Body of pancreas (tissue), 4 donors: ENCODE measurements at regions not wholly inside any gene's neighbourhood (a gene's known extent, or its start where the extent isn't known, plus 50 kb on each side); places are given as distances from the start of the nearest gene placed in this dataset.

Experiments used
- ATAC-seq: fragments of 150-250 bp; one replicate; pipeline ENCODE4 v1.9.1; 2016
- DNase-seq, 4 donors: peaks; one replicate each; pipeline ENCODE4 v3.0.0-alpha.2; 2019
- H3K27ac ChIP-seq, 4 donors: fragments of 200-600 bp; sonication (generic); 1 replicate in 3 of 4; 2 replicates in 1 of 4; pipeline versions ENCODE4 v1.5.1 to v1.6.1; 2016 to 2019; ENCODE audit warnings: mild to moderate bottlenecking in 1 of 4, mixed read lengths in 1 of 4, moderate library complexity in 1 of 4
- H3K27me3 ChIP-seq, 2 donors: fragments of 200-600 bp; sonication (generic); one replicate each; pipeline ENCODE4 v1.6.0; 2016; ENCODE audit warnings: mild to moderate bottlenecking in 1 of 2
- H3K36me3 ChIP-seq, 2 donors: fragments of 200-600 bp; sonication (generic); replicated peaks in 1 of 2; 2 replicates each; pipeline ENCODE4 v1.5.1; 2016; ENCODE audit warnings: low read depth in 2 of 2; ENCODE audit not compliant: insufficient read depth in 1 of 2
- H3K4me1 ChIP-seq: fragments of 200-600 bp; sonication (generic); one replicate; pipeline ENCODE4 v1.6.0; 2016
- H3K4me3 ChIP-seq, 2 donors: fragments of 200-600 bp; sonication (generic); 1 replicate in 1 of 2; 2 replicates in 1 of 2; pipeline ENCODE4 v1.5.1; 2016 to 2019
- H3K9me3 ChIP-seq, 3 donors: fragments of 200-600 bp; sonication (generic); 1 replicate in 2 of 3; 2 replicates in 1 of 3; pipeline ENCODE4 v1.5.1; 2016
- CTCF ChIP-seq, 7 experiments: fragments of 450-650 bp in 4 of 7; fragments of 200-600 bp in 3 of 7; sonication (generic) in 3 of 7; IDR thresholded peaks; one replicate each; pipeline ENCODE4 v1.5.1; 2016 to 2019; ENCODE audit warnings: antibody characterized with exemption in 7 of 7
- POLR2A ChIP-seq, 3 donors: fragments of 450-650 bp; IDR thresholded peaks; one replicate each; pipeline ENCODE4 v1.6.1; 2016; ENCODE audit warnings: antibody characterized with exemption in 3 of 3, mild to moderate bottlenecking in 2 of 3
- WGBS, 2 donors: methylation state at CpG; one replicate each; pipeline ENCODE4 v1.1.5; 2017; 5-methylcytosine and 5-hydroxymethylcytosine counted together
- intact Hi-C: fragments of 100-400 bp; cut with DNase I; formaldehyde crosslinking; loops from one replicate; pipeline ENCODE4 v1.15.1; 2023

GRCh38 chr9:121598965-121599871 lies 52.2 kb upstream of the DAB2IP start:
- Histone ChIP-seq H3K27ac (peak overlapping the region; percentile 79 to 91 (median 83)), H3K4me1 (peaks cover 42% of the 10 kb centered on the region), H3K27me3 (no peaks in the 10 kb centered on the region), H3K9me3 (no peaks in the 10 kb centered on the region), H3K36me3 (no peaks in the 10 kb centered on the region), H3K4me3 (peak overlapping the region; percentile 33 to 37)
- ATAC-seq (peak; percentile 90), DNase-seq (peak; percentile 92 to 96 (median 94))
- intact Hi-C loops, result no loop called here
- WGBS, 2 donors, result 1 to 4% methylated on average over 26 to 87 of the region's 88 CpGs
- TF ChIP-seq CTCF (IDR thresholded peaks at IDR 0.05) (peak in 1 of 7 experiments; percentile 22), POLR2A (IDR thresholded peaks at IDR 0.05) (peak; percentile 80 to 84 (median 81))

GRCh38 chr9:121599872-121600585 lies 51.4 kb upstream of the DAB2IP start:
- peaks cover 48% of the 10 kb centered on the region for H3K4me1 ChIP-seq
- DNase-seq, result peak in 2 of 4 donors; percentile 22 to 25
- ATAC-seq, result no peak
- H3K27ac ChIP-seq, result peak overlapping the region; percentile 79 to 91 (median 83)
- WGBS, 2 donors, result 6 to 10% methylated on average over 11 to 24 of the region's 25 CpGs
- H3K36me3 ChIP-seq, result no peaks in the 10 kb centered on the region
- H3K9me3 ChIP-seq, result no peaks in the 10 kb centered on the region
- no peaks in the 10 kb centered on the region for H3K27me3 ChIP-seq
- TF ChIP-seq POLR2A (IDR thresholded peaks at IDR 0.05), result no peak
- TF ChIP-seq CTCF (IDR thresholded peaks at IDR 0.05), result no peak
- intact Hi-C loops, result no loop called here
- peak overlapping the region; percentile 33 to 37 for H3K4me3 ChIP-seq

- no peaks in the 10 kb centered on the region for H3K36me3 ChIP-seq
- no peaks in the 10 kb centered on the region for H3K27me3 ChIP-seq
- TF ChIP-seq CTCF (IDR thresholded peaks at IDR 0.05) (no peak), POLR2A (IDR thresholded peaks at IDR 0.05) (no peak)
- no peak overlapping the region for H3K4me3 ChIP-seq
- H3K27ac ChIP-seq, result no peak overlapping the region
- ATAC-seq (no peak), DNase-seq (no peak)
- intact Hi-C loops, result no loop called here
- no peaks in the 10 kb centered on the region for H3K9me3 ChIP-seq
- 56 to 79% methylated on average over 3 of the region's 3 CpGs for WGBS, 2 donors
- H3K4me1 ChIP-seq, result peaks cover 48% of the 10 kb centered on the region
These were observed 50.2 kb upstream of the DAB2IP start for GRCh38 chr9:121601194-121601593.
